Stimulated activated CD8-positive, alpha-beta memory T cell treated with anti-CD3 and anti-CD28 coated beads, Interleukin-12 subunit alpha, Interleukin-12 subunit beta, amount 100 ng/mL, for 1 hour (primary cell): ENCODE measurements at regions not wholly inside any gene's neighbourhood (a gene's known extent, or its start where the extent isn't known, plus 50 kb on each side); places are given as distances from the start of the nearest gene placed in this dataset.

ENCODE experiments used
- DNase-seq: peaks from one replicate; pipeline ENCODE4 v3.0.0-alpha.2; 2020; ENCODE audit warnings: low read depth

DNA sequence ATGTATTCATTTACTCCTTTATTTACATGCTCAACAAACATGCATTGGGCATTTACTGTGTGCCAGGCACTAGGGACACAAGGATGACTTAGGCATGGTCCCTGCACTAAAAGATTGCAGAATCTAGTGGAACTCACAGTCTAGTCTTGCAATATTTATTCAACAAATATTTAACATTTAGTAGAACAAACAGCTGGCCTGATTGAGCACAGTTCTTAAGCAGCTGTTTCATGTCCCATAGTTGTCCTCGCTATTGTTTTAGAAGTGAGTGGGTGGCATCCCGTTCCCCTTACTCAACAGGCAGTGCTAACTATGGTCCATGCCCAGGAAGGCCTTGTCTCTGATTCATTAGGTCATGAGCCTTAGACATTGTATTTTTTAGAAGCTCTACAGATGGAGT lies 459.9 kb upstream of the CADM1 start:
- DNase-seq, result no peak

DNA sequence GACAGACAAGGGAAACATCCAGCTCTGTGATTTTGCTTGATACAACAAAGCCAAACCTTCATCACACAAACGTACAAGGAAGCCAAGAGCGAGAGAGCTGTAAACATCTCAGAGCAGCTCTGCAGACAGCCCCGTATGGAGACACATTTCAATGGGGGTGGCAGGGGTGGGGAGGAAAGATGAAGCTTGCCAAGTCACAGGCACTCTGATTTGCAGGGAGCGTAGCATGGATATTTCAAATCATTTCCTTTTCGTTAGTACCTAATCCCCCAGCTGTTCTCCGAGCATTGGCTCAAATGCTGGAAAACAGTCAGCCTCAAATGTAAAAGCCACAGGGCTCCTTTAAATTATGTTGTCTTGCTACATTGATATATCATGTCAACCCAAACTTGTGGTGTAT lies 458.9 kb upstream of the CADM1 start:
- no peak for DNase-seq

DNA sequence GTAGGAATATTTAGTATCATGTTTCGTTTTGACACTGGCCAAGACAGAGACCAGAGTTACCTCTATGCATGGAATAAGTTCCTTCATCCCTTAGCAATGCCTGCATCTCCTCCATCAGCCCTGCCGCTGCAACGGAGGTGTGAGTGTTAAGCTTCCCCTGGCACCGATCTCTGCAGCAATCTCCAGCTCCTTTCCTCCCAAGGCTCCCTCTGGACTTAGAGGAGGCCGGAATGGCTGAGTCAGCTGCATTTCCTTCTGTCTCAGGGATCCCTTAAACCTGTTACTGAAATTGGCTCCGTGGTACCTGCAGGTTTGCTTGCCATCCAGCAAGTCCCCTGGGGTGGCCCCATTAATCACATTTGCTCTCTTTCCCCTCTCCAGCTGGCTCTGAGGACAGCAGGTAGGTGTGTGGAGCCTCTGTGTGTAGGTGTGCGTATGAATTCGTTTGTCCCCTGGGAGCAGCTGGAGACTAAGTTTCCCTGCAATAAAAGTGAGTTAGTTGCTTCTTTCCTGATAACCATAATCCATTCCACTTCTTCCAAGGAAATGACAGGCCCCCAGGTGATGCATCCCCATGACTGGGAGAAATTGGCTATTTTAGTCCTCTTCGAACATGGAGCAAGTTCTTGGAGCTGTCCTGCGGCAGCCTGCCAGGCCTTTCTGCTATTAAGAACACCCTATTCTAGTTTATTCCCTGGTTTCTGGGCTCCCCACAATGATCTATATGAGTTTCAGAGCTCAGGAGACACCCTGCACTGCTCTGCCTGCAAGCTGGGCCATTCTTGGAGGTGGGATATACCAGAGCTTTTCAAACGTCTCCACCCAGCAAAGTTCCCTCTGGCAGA lies 457.2 kb upstream of the CADM1 start:
- no peak for DNase-seq

DNA sequence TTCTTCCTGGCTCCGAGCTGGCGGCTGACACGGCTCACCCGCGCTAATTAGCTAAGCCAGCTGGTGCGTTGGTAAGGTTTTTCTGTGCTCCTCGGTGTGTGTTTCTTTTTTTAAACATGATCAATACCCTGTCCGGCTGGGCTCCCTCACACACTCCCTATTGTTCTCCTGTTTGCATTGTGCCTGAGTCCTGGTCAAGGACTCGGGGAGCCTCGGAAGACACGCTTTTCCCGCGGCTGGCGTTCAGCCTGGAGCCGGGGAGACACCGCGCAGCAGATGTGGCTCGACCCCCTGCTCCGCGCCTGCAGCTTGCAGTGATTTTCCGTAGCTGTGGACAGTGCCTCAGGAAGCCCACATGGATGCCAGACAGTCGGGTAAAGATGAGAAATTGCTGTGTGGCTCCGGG lies 454.9 kb upstream of the CADM1 start:
- DNase-seq, result no peak

DNA sequence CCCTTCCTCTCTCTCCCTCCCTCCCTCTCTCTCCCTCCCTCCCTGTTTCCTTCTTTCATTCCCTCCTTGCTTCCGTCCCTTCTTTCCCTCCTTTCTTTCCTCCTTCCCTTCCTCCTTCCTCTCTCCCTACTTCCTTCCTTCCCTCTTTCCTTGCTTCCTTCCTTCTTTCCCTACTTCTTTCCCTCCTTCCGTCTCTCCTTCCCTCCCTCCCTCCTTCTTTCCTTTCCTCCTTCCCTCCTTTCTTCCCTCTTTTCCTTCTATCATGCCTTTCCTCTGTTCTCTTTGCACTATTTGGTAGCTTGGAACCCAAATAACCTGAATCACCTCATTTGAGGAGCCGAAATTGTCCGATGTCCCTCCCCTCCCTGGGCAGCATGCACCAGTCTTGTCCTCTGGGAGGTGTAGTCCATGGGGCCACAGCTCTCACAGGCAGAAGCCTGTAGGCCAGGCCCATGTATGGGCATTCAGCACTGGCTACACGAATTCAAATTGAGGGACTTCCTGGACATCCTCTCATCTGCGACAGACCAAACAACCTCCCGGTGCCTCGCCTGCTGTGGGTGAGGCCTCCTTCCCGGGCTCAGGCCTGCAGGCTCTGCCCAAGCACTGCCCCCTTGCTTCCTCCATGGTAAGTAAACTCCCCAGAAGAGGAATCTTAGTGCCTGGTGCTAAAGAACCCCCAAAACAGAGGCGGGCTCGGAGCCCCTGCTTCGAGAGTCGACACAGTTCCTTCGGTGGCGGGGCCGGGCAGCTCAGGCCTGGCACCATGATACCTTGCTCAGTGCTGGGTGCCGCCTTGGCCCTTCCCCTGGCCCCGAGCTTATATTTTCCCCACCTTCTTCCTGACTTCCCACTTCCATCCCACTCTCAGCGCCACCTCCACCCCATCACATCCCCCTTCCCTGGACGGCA lies 454.1 kb upstream of the CADM1 start:
- DNase-seq, result no peak

DNA sequence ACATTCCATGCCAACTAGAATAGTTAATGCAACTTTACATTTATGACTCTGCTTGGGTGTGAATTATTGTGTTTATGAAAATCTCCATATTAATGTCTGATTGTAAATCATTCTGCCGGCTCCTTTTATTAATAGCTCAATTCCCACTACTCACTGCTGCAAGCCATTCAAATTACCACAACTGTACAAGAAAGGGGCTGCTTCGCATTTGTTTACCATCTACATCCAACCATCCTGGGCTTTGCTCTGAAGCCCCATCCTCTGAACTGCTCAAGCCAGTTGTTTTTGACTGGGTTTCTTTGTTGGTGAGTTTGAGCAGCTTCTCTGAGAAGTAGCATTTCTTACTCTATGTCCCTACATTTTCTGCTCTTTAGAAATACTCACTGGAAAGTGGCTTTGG lies 451.6 kb upstream of the CADM1 start:
- DNase-seq, result no peak

GRCh38 chr11:115950660-115951059 lies 446.4 kb upstream of the CADM1 start:
- no peak for DNase-seq

DNA sequence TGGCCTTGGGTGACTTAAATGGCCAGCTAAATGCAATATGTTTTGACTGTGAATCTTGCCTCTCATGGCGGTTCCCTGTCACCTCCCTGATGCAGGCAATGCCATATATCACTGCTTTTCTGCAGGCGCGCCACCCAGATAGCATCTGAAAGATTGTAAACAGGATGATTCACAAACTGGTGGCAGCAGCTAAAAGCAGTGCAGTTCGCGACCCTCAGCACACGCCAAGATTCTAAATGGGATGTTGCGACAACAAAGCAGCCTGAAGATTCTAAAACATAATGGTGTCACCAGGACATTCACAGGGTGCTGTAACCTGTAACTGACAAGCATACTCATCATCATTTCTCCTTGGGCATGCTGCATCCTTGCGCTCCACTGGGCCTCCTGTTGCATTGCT lies 440.4 kb upstream of the CADM1 start:
- DNase-seq, result no peak

DNA sequence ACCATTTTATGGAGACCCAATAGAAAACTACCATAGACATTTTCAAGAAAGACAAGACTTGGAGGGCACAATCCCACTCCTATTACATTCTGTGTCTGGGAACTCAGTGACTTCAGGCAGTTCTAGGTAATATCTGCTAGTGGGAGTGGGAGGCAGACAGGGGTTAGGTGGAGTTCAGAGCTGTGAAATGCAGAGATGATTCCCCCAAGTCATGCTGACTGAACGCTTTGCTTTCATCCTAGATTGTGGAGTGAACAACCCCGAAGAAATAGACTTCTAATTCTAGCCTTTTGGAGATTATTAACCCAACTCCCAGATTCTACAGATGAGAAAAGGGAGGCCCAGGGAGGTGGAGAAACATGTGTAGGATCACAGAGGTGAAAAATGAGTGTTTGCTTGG lies 437.8 kb upstream of the CADM1 start:
- no peak for DNase-seq

GRCh38 chr11:115941481-115941993 lies 437.3 kb upstream of the CADM1 start:
- DNase-seq, result no peak

- no peak for DNase-seq
Measured at GRCh38 chr11:115941044-115941443, 436.8 kb upstream of the CADM1 start.

- no peak for DNase-seq
Measured at GRCh38 chr11:115939731-115940421, 435.7 kb upstream of the CADM1 start.

DNA sequence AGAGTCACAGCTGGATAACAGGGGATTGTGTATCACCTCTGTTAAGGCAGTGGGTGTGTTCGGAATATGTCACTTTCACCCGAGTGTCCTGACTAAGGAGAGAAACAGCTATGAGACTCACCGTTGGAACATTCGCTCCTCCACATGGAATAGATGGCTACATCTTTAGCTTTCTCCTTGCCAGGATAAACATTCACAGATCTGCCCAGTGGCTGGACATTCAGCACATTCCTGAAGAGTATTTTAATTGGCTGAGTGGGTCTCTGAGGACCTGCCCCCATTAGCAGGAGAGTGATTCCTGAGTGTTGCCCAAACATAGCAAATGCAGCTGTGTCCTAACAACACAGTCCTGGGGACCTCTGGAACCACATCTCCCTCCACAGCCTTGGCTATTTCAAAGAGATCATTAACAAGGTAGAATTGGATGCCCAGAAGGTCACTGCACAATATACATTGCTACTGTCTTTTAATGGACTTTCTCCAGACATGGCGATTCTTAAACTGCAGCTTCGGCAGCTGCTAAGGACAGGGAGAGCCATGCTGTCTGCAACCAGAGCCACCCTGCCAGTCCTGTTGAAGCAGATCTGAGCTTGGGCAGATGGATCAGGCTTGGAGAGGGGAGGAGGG lies 435.0 kb upstream of the CADM1 start:
- no peak for DNase-seq

- DNase-seq, result no peak
Measured at GRCh38 chr11:115933564-115933963, 429.3 kb upstream of the CADM1 start.

- DNase-seq, result no peak
Measured at GRCh38 chr11:115931548-115932083, 427.4 kb upstream of the CADM1 start.

- DNase-seq, result no peak
Measured at GRCh38 chr11:115930886-115931547, 426.8 kb upstream of the CADM1 start.

- DNase-seq, result no peak
Measured at GRCh38 chr11:115930291-115930690, 426.1 kb upstream of the CADM1 start.

- no peak for DNase-seq
Measured at GRCh38 chr11:115929618-115930129, 425.5 kb upstream of the CADM1 start.

- DNase-seq, result no peak
Measured at GRCh38 chr11:115928811-115929210, 424.6 kb upstream of the CADM1 start.

- DNase-seq, result no peak
Measured at GRCh38 chr11:115927823-115928329, 423.7 kb upstream of the CADM1 start.

GRCh38 chr11:115926601-115927000 lies 422.4 kb upstream of the CADM1 start:
- no peak for DNase-seq
